Upper lobe of left lung (tissue), 6 donors: ENCODE measurements at regions not wholly inside any gene's neighbourhood (a gene's known extent, or its start where the extent isn't known, plus 50 kb on each side); places are given as distances from the start of the nearest gene placed in this dataset.

Source experiments
- ATAC-seq, 2 donors: fragments of 200-7000 bp; cut with Tn5 transposase; one replicate each; pipeline ENCODE4 v1.9.1; 2022; ENCODE audit warnings: mild to moderate bottlenecking in 2 of 2, moderate library complexity in 2 of 2; ENCODE audit not compliant: low FRiP score in 2 of 2
- DNase-seq, 2 donors: peaks; one replicate each; pipeline ENCODE4 v3.0.0-alpha.2; 2019 to 2020
- H3K27ac ChIP-seq, 4 donors: fragments of 200-600 bp; sonication (generic); one replicate each; pipeline ENCODE4 v1.5.1; 2016 to 2019
- H3K27me3 ChIP-seq, 4 donors: fragments of 200-600 bp; sonication (generic); one replicate each; pipeline ENCODE4 v1.5.1; 2017 to 2019
- H3K36me3 ChIP-seq, 4 donors: fragments of 200-600 bp; sonication (generic); one replicate each; pipeline ENCODE4 v1.5.1; 2016 to 2019
- H3K4me1 ChIP-seq, 4 donors: fragments of 200-600 bp; sonication (generic); one replicate each; pipeline ENCODE4 v1.5.1; 2018 to 2019
- H3K4me3 ChIP-seq, 4 donors: fragments of 200-600 bp; sonication (generic); one replicate each; pipeline ENCODE4 v1.5.1; 2017 to 2019; ENCODE audit warnings: mild to moderate bottlenecking in 2 of 4, moderate library complexity in 1 of 4
- H3K9me3 ChIP-seq, 4 donors: fragments of 200-600 bp; sonication (generic); one replicate each; pipeline ENCODE4 v1.5.1; 2018 to 2019
- EP300 ChIP-seq, 4 donors: sonication (generic); formaldehyde crosslinking; IDR thresholded peaks; one replicate each; pipeline ENCODE4 v1.5.1; 2017; ENCODE audit warnings: antibody characterized with exemption in 4 of 4, control low read depth in 2 of 4
- POLR2A ChIP-seq, 4 donors: fragments of 450-650 bp; IDR thresholded peaks; one replicate each; pipeline ENCODE4 v1.5.1; 2016 to 2017; ENCODE audit warnings: antibody characterized with exemption in 4 of 4, mild to moderate bottlenecking in 2 of 4
- POLR2AphosphoS5 ChIP-seq, 2 donors: sonication (generic); formaldehyde crosslinking; IDR thresholded peaks; one replicate each; pipeline ENCODE4 v1.5.1; 2017; ENCODE audit warnings: antibody characterized with exemption in 2 of 2
- WGBS, 2 donors: methylation state at CpG; one replicate each; pipeline ENCODE4 v1.1.5; 2017 to 2018; 5-methylcytosine and 5-hydroxymethylcytosine counted together
- TF ChIP-seq, protein P1 (sequence below), 6 experiments: fragments of 450-650 bp in 4 of 6; fragments of 200-600 bp in 2 of 6; sonication (generic) in 2 of 6; IDR thresholded peaks; one replicate each; pipeline ENCODE4 v1.5.1; 2016 to 2019; ENCODE audit warnings: antibody characterized with exemption in 6 of 6
- donor health status: DM: no; HTN: no; CAD: no; lungs with moderate emphysema.
- donor health status: DM: no; HTN: yes; CAD: no; lungs with severe emphysema.

GRCh38 chr2:65876114-65876513, 443.7 kb upstream of the SPRED2 start:
- Histone ChIP-seq H3K27ac (no peak overlapping the region), H3K4me3 (no peak overlapping the region), H3K27me3 (no peaks in the 10 kb centered on the region), H3K36me3 (no peaks in the 10 kb centered on the region), H3K9me3 (no peaks in the 10 kb centered on the region), H3K4me1 (no peaks in the 10 kb centered on the region)
- no peak for TF ChIP-seq POLR2AphosphoS5 (IDR thresholded peaks at IDR 0.05)
- TF ChIP-seq, protein P1, sequence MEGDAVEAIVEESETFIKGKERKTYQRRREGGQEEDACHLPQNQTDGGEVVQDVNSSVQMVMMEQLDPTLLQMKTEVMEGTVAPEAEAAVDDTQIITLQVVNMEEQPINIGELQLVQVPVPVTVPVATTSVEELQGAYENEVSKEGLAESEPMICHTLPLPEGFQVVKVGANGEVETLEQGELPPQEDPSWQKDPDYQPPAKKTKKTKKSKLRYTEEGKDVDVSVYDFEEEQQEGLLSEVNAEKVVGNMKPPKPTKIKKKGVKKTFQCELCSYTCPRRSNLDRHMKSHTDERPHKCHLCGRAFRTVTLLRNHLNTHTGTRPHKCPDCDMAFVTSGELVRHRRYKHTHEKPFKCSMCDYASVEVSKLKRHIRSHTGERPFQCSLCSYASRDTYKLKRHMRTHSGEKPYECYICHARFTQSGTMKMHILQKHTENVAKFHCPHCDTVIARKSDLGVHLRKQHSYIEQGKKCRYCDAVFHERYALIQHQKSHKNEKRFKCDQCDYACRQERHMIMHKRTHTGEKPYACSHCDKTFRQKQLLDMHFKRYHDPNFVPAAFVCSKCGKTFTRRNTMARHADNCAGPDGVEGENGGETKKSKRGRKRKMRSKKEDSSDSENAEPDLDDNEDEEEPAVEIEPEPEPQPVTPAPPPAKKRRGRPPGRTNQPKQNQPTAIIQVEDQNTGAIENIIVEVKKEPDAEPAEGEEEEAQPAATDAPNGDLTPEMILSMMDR (IDR thresholded peaks at IDR 0.05): no peak
- TF ChIP-seq POLR2A (IDR thresholded peaks at IDR 0.05): no peak
- TF ChIP-seq EP300 (IDR thresholded peaks at IDR 0.05): no peak
- DNase-seq (no peak), ATAC-seq (no peak)
- 31 to 48% methylated on average over 2 of the region's 2 CpGs for WGBS, 2 donors

DNA sequence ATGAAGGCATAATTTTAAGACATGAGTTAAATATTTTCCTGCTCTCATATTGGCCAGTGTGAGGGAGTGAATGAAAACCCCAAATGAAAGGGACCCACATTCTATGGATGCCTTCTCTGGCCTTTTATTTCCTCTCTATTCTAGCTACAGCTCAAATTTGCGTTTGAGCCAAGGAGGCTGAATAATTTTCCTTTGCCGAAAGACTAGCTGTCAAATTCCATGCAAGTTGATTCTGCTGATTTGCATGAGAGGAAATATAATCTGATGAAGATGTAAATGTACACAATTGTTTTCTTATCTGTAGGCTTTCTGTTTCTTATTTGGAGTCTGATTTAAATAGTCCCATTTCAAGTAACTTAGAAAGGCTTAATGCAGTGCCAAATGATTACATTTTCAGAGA, 438.4 kb upstream of the SPRED2 start:
- no peak for ATAC-seq
- no peaks in the 10 kb centered on the region for H3K36me3 ChIP-seq
- no peak overlapping the region for H3K27ac ChIP-seq
- H3K4me1 ChIP-seq: no peaks in the 10 kb centered on the region
- TF ChIP-seq, protein P1 (IDR thresholded peaks at IDR 0.05): no peak
- TF ChIP-seq POLR2A (IDR thresholded peaks at IDR 0.05) (no peak), POLR2AphosphoS5 (IDR thresholded peaks at IDR 0.05) (no peak), EP300 (IDR thresholded peaks at IDR 0.05) (no peak)
- H3K4me3 ChIP-seq: no peak overlapping the region
- H3K9me3 ChIP-seq: no peaks in the 10 kb centered on the region
- 79 to 82% methylated on average over 2 of the region's 2 CpGs for WGBS, 2 donors
- no peaks in the 10 kb centered on the region for H3K27me3 ChIP-seq
- no peak for DNase-seq

- ATAC-seq: no peak
- 73 to 74% methylated on average over 5 of the region's 5 CpGs for whole genome bisulfite sequencing, 2 donors
These were observed 436.9 kb upstream of the SPRED2 start for GRCh38 chr2:65869296-65869695.

DNA sequence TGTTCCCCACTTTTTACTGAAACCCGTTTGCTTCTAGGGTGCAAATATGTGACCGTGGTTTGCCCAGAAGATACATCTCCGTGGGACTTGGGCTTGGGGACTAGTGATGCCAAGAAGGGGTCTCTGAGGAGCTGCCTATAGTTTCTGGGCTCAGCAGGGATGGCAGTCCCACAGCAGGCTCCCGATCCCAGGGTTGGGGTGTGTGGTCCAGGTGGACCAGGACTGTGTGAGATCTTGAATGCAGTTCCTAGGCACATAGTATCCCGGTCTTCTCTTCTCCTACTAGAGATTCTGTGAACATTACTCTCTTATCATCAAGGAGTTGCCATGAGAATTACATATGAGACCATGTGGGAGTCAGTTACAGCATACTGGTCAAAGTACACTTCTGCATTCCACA, 435.8 kb upstream of the SPRED2 start:
- Histone ChIP-seq H3K4me3 (no peak overlapping the region), H3K27me3 (no peaks in the 10 kb centered on the region), H3K4me1 (no peaks in the 10 kb centered on the region), H3K27ac (no peak overlapping the region), H3K36me3 (no peaks in the 10 kb centered on the region), H3K9me3 (no peaks in the 10 kb centered on the region)
- ATAC-seq: peak in 1 of 2 donors; percentile 53
- WGBS, 2 donors: 85 to 100% methylated on average over 4 to 5 of the region's 5 CpGs
- DNase-seq: peak in 1 of 2 donors; percentile 2
- TF ChIP-seq POLR2A (IDR thresholded peaks at IDR 0.05) (no peak), POLR2AphosphoS5 (IDR thresholded peaks at IDR 0.05) (no peak), EP300 (IDR thresholded peaks at IDR 0.05) (no peak)
- TF ChIP-seq, protein P1 (IDR thresholded peaks at IDR 0.05): no peak

More at GRCh38 chr2:65869296-65869695, 436.9 kb upstream of the SPRED2 start:
- no peaks in the 10 kb centered on the region for H3K4me1 ChIP-seq
- no peaks in the 10 kb centered on the region for H3K27me3 ChIP-seq
- no peak overlapping the region for H3K27ac ChIP-seq
- H3K4me3 ChIP-seq: no peak overlapping the region
- H3K9me3 ChIP-seq: no peaks in the 10 kb centered on the region
- no peaks in the 10 kb centered on the region for H3K36me3 ChIP-seq
- TF ChIP-seq EP300 (IDR thresholded peaks at IDR 0.05): no peak
- no peak for TF ChIP-seq POLR2AphosphoS5 (IDR thresholded peaks at IDR 0.05)
- TF ChIP-seq POLR2A (IDR thresholded peaks at IDR 0.05): no peak
- TF ChIP-seq, protein P1 (IDR thresholded peaks at IDR 0.05): no peak
- DNase-seq: no peak

DNA sequence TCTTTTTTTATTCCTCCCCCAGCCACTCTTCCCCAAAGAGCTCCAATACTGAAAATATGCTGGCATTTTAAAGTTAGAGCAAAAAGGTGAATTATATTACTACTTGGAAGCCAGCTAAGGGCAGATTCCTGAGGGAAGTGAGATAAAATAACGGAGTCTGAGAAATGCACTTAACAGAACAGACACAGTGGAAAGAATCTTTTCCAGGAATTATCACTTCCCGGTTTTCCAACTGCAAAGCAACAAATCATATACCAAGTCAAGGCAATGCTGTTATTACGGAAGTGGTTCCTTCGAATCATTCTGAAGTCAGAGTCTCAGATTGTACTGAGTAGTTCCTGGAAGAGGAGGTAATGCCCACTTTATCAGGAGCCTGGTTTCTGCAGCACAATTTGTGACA, 435.0 kb upstream of the SPRED2 start:
- no peaks in the 10 kb centered on the region for H3K36me3 ChIP-seq
- ATAC-seq (no peak), DNase-seq (no peak)
- H3K4me3 ChIP-seq: no peak overlapping the region
- TF ChIP-seq POLR2A (IDR thresholded peaks at IDR 0.05): no peak
- no peak for TF ChIP-seq POLR2AphosphoS5 (IDR thresholded peaks at IDR 0.05)
- TF ChIP-seq, protein P1 (IDR thresholded peaks at IDR 0.05): no peak
- no peak for TF ChIP-seq EP300 (IDR thresholded peaks at IDR 0.05)
- no peaks in the 10 kb centered on the region for H3K27me3 ChIP-seq
- no peaks in the 10 kb centered on the region for H3K4me1 ChIP-seq
- 57 to 71% methylated on average over 4 of the region's 4 CpGs for WGBS, 2 donors
- no peaks in the 10 kb centered on the region for H3K9me3 ChIP-seq
- no peak overlapping the region for H3K27ac ChIP-seq
